Smooth muscle cell (in vitro differentiated cells): ENCODE measurements at regions not wholly inside any gene's neighbourhood (a gene's known extent, or its start where the extent isn't known, plus 50 kb on each side); places are given as distances from the start of the nearest gene placed in this dataset.

Experiments used
- DNase-seq: peaks from one replicate; lab custom pipeline; 2025; ENCODE audit not compliant: unreplicated experiment; lab: John Stamatoyannopoulos, UW
- H2AFZ ChIP-seq: fragments of 200-600 bp; sonication (generic); 2 replicates; pipeline ENCODE4 v1.6.0; 2016; ENCODE audit warnings: antibody characterized with exemption, low read depth, mild to moderate bottlenecking
- H3F3A ChIP-seq: fragments of 200-600 bp; sonication (generic); 2 replicates; pipeline ENCODE4 v1.6.0; 2017; ENCODE audit warnings: antibody characterized with exemption, low read depth
- H3K27ac ChIP-seq: fragments of 200-600 bp; sonication (generic); 2 replicates; pipeline ENCODE4 v1.5.1; 2016; ENCODE audit warnings: low read depth, mild to moderate bottlenecking
- H3K27me3 ChIP-seq: fragments of 200-600 bp; sonication (generic); 2 replicates; pipeline ENCODE4 v1.6.1; 2016; ENCODE audit warnings: low read depth, mild to moderate bottlenecking
- H3K36me3 ChIP-seq: fragments of 200-600 bp; sonication (generic); 2 replicates; pipeline ENCODE4 v1.5.1; 2016; ENCODE audit warnings: low read depth
- H3K4me1 ChIP-seq: fragments of 200-600 bp; sonication (generic); 2 replicates; pipeline ENCODE4 v1.5.1; 2016; ENCODE audit warnings: low read depth
- H3K4me2 ChIP-seq: fragments of 200-600 bp; sonication (generic); 2 replicates; pipeline ENCODE4 v1.6.0; 2016; ENCODE audit warnings: mild to moderate bottlenecking
- H3K4me3 ChIP-seq: fragments of 200-600 bp; sonication (generic); 2 replicates; pipeline ENCODE4 v1.5.1; 2016; ENCODE audit warnings: mild to moderate bottlenecking
- H3K79me2 ChIP-seq: fragments of 200-600 bp; sonication (generic); 2 replicates; pipeline ENCODE4 v1.6.0; 2016; ENCODE audit warnings: low read depth, mild to moderate bottlenecking
- H3K9ac ChIP-seq: fragments of 200-600 bp; sonication (generic); 2 replicates; pipeline ENCODE4 v1.6.0; 2016; ENCODE audit warnings: low read depth
- H3K9me3 ChIP-seq: fragments of 200-600 bp; sonication (generic); replicated peaks from 2 replicates; pipeline ENCODE4 v1.5.1; 2016; ENCODE audit warnings: low read depth
- H4K20me1 ChIP-seq: fragments of 200-600 bp; sonication (generic); 2 replicates; pipeline ENCODE4 v1.6.0; 2016; ENCODE audit warnings: low read depth
- WGBS: methylation state at CpG from one replicate; pipeline ENCODE4 v1.1.7; 2016; ENCODE audit warnings: low lambda C conversion rate; 5-methylcytosine and 5-hydroxymethylcytosine counted together
- TF ChIP-seq, protein P1 (sequence below): fragments of 200-600 bp; sonication (generic); IDR thresholded peaks from 2 replicates; pipeline ENCODE4 v1.5.1; 2017; ENCODE audit warnings: borderline replicate concordance, mild to moderate bottlenecking, antibody characterized with exemption; ENCODE audit not compliant: insufficient read depth, poor library complexity, severe bottlenecking

DNA sequence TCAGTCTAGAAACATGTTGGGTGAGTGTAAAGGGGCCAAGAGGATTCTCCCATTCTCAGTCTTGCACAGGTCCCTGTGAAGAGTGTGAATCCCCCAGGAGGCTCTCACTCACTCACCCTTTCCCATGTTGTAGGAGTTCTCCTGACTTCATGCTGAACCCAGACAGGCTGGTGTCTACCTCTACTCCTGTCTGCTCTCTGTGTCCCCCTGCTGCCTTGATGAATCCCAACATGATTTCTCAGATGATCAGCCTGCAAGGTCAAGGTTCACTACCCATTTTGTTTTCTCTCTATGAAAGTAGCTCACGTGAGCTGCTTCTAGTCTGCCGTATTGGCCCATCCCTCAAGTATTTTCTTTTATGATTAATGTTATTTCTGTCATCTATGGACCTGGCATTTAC is 500.6 kb downstream of the ETS1 start:
- peaks cover 4% of the 10 kb centered on the region for H3K9me3 ChIP-seq
- H3F3A ChIP-seq = no peaks in the 10 kb centered on the region
- no peaks in the 10 kb centered on the region for H3K79me2 ChIP-seq
- H3K4me2 ChIP-seq = no peak overlapping the region
- H3K4me1 ChIP-seq = no peaks in the 10 kb centered on the region
- H3K27me3 ChIP-seq = no peaks in the 10 kb centered on the region
- peaks cover 7% of the 10 kb centered on the region for H3K36me3 ChIP-seq
- H3K4me3 ChIP-seq = no peak overlapping the region
- no peak overlapping the region for H3K27ac ChIP-seq
- no peaks in the 10 kb centered on the region for H4K20me1 ChIP-seq
- no peak for DNase-seq
- TF ChIP-seq, protein P1, sequence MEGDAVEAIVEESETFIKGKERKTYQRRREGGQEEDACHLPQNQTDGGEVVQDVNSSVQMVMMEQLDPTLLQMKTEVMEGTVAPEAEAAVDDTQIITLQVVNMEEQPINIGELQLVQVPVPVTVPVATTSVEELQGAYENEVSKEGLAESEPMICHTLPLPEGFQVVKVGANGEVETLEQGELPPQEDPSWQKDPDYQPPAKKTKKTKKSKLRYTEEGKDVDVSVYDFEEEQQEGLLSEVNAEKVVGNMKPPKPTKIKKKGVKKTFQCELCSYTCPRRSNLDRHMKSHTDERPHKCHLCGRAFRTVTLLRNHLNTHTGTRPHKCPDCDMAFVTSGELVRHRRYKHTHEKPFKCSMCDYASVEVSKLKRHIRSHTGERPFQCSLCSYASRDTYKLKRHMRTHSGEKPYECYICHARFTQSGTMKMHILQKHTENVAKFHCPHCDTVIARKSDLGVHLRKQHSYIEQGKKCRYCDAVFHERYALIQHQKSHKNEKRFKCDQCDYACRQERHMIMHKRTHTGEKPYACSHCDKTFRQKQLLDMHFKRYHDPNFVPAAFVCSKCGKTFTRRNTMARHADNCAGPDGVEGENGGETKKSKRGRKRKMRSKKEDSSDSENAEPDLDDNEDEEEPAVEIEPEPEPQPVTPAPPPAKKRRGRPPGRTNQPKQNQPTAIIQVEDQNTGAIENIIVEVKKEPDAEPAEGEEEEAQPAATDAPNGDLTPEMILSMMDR = no peak
- no peak overlapping the region for H2AFZ ChIP-seq
- 96% methylated on average over 2 of the region's 2 CpGs for WGBS
- no peak overlapping the region for H3K9ac ChIP-seq

DNA sequence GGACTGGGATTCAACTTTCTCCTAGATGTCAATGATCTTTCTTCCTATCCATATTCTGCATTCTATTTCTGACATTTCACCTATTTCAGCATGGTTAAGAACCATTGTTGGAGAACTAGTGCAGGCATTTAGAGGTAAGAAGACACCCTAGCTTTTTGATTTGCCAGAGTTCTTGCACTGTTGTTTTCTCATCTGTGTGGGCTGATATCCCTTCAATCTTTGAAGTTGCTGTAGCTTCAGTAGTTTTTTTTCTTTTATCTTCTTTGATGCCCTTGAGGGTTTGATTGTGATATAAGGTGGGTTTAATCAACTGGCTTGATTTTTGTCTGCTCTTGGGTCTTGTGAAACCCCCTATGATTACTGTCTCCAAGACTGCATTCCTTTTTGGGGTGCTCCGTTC is 502.1 kb downstream of the ETS1 start:
- Histone ChIP-seq H3K27ac (no peak overlapping the region), H3K27me3 (no peaks in the 10 kb centered on the region), H3K79me2 (no peaks in the 10 kb centered on the region), H3K9ac (no peak overlapping the region), H3F3A (no peaks in the 10 kb centered on the region), H3K36me3 (peaks cover 7% of the 10 kb centered on the region), H2AFZ (no peak overlapping the region), H3K4me2 (no peak overlapping the region), H3K4me1 (no peaks in the 10 kb centered on the region), H4K20me1 (no peaks in the 10 kb centered on the region), H3K4me3 (no peak overlapping the region), H3K9me3 (peaks cover 4% of the 10 kb centered on the region)
- WGBS = 50% methylated on average over 1 of the region's 1 CpG
- TF ChIP-seq, protein P1 = no peak
- no peak for DNase-seq

DNA sequence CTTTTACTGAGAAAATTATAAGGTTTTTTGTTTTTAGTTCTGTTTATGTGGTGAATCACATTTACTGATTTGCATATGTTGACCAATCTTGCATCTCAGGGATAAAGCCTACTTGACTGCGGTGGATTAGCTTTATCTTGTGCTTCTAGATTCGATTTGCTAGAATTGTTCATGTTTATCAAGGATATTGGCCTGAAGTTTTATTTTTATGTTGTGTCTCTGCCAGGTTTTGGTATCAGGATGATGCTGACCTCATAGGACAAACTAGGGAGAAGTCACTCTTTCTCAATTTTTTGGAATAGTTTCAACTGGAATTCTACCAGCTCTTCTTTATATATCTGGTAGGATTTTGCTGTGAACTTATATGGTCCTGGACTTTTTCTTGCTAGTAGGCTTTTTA is 504.8 kb downstream of the ETS1 start:
- TF ChIP-seq, protein P1 = no peak
- Histone ChIP-seq H3K9me3 (no peaks in the 10 kb centered on the region), H3K27me3 (no peaks in the 10 kb centered on the region), H3K36me3 (no peaks in the 10 kb centered on the region), H3F3A (no peaks in the 10 kb centered on the region), H2AFZ (no peak overlapping the region), H4K20me1 (no peaks in the 10 kb centered on the region), H3K4me3 (no peak overlapping the region), H3K4me2 (no peak overlapping the region), H3K9ac (no peak overlapping the region), H3K79me2 (no peaks in the 10 kb centered on the region), H3K4me1 (no peaks in the 10 kb centered on the region), H3K27ac (no peak overlapping the region)
- 81% methylated on average over 2 of the region's 2 CpGs for WGBS
- no peak for DNase-seq

DNA sequence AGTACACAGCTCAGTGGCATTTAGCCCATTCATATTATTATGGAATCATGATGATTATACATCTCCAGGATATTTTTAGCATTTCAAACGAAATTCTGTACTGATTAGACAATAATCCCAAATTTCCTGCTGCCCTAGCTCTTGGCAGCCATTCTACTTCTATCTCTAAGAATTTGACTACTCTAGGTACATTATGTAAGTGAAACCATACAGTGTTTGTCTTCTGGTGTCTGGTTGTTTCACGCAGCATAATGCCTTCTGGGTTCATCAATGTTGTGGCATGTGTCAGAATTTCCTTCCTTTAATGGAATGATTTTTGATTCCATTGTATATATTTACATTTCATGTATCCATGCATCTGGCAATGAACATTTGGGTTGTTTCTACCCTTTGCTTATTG is 517.7 kb downstream of the ETS1 start:
- TF ChIP-seq, protein P1 = no peak
- Histone ChIP-seq H3K79me2 (no peaks in the 10 kb centered on the region), H3K4me1 (peaks cover 9% of the 10 kb centered on the region), H3K9me3 (no peaks in the 10 kb centered on the region), H3K36me3 (no peaks in the 10 kb centered on the region), H3K9ac (no peak overlapping the region), H3K4me2 (no peak overlapping the region), H4K20me1 (no peaks in the 10 kb centered on the region), H3K27ac (no peak overlapping the region), H3F3A (no peaks in the 10 kb centered on the region), H3K4me3 (no peak overlapping the region), H2AFZ (no peak overlapping the region), H3K27me3 (no peaks in the 10 kb centered on the region)
- DNase-seq = no peak
- WGBS = 73% methylated on average over 2 of the region's 2 CpGs
